ENCODE measurements at regions not wholly inside any gene's neighbourhood (a gene's known extent, or its start where the extent isn't known, plus 50 kb on each side); places are given as distances from the start of the nearest gene placed in this dataset.
"Not testable (repeated sequence)": the region's sequence is repeated elsewhere in the genome, so short reads cannot be mapped to it uniquely, and the experiment has no call there.

- Histone ChIP-seq H3K4me1 (peaks cover 54% of the 10 kb centered on the region), H3K27ac (peak overlapping the region; percentile 100), H3K27me3 (no peaks in the 10 kb centered on the region), H3K4me3 (no peak overlapping the region), H3K36me3 (no peaks in the 10 kb centered on the region), H3K9me3 (replicated peaks) (peaks cover 11% of the 10 kb centered on the region)
- peak in 1 of 2 experiments; percentile 56 for DNase-seq
Observed at GRCh38 chr14:61145034-61145902, 135.9 kb downstream of the TMEM30B start.

- Histone ChIP-seq H3K27ac (peak overlapping the region; percentile 100; the same call in 1 of the 2 replicates), H3K9me3 (replicated peaks) (peaks cover 11% of the 10 kb centered on the region), H3K4me1 (peaks cover 46% of the 10 kb centered on the region)
- not testable (repeated sequence) for H3K36me3 ChIP-seq, H3K4me3 ChIP-seq, H3K27me3 ChIP-seq
- peak in 1 of 2 experiments; percentile 33 for DNase-seq
Observed at GRCh38 chr14:61144117-61145033, 136.8 kb downstream of the TMEM30B start.

GRCh38 chr14:61140872-61141271 is 140.3 kb downstream of the TMEM30B start:
- H3K27ac ChIP-seq = no peak overlapping the region
- H3K4me3 ChIP-seq = no peak overlapping the region
- no peaks in the 10 kb centered on the region for H3K27me3 ChIP-seq
- peaks cover 11% of the 10 kb centered on the region for H3K9me3 ChIP-seq (replicated peaks)
- H3K36me3 ChIP-seq = no peaks in the 10 kb centered on the region
- H3K4me1 ChIP-seq = peaks cover 17% of the 10 kb centered on the region
- DNase-seq = no peak

- Histone ChIP-seq H3K9me3 (replicated peaks) (peaks cover 11% of the 10 kb centered on the region), H3K4me3 (no peak overlapping the region), H3K27ac (no peak overlapping the region), H3K36me3 (no peaks in the 10 kb centered on the region), H3K4me1 (peaks cover 11% of the 10 kb centered on the region), H3K27me3 (no peaks in the 10 kb centered on the region)
- DNase-seq = no peak
Observed at GRCh38 chr14:61140271-61140670, 140.9 kb downstream of the TMEM30B start.

- no peak for DNase-seq
Observed at GRCh38 chr14:61139006-61139599, 142.0 kb downstream of the TMEM30B start.

GRCh38 chr14:61132894-61133293 is 148.2 kb downstream of the TMEM30B start:
- Histone ChIP-seq H3K4me1 (peaks cover 6% of the 10 kb centered on the region), H3K9me3 (replicated peaks) (no peaks in the 10 kb centered on the region), H3K4me3 (no peak overlapping the region), H3K36me3 (no peaks in the 10 kb centered on the region), H3K27me3 (no peaks in the 10 kb centered on the region), H3K27ac (no peak overlapping the region)
- DNase-seq = no peak

More at GRCh38 chr14:61139006-61139599, 142.0 kb downstream of the TMEM30B start:
- no peak overlapping the region for H3K4me3 ChIP-seq
- H3K4me1 ChIP-seq = peaks cover 8% of the 10 kb centered on the region; the same call in 1 of the 2 replicates
- no peaks in the 10 kb centered on the region for H3K27me3 ChIP-seq
- no peak overlapping the region for H3K27ac ChIP-seq
- peaks cover 11% of the 10 kb centered on the region for H3K9me3 ChIP-seq (replicated peaks)
- no peaks in the 10 kb centered on the region for H3K36me3 ChIP-seq

GRCh38 chr14:61132336-61132735 is 148.8 kb downstream of the TMEM30B start:
- Histone ChIP-seq H3K36me3 (no peaks in the 10 kb centered on the region), H3K27ac (no peak overlapping the region), H3K27me3 (no peaks in the 10 kb centered on the region), H3K4me3 (no peak overlapping the region), H3K4me1 (peaks cover 12% of the 10 kb centered on the region), H3K9me3 (replicated peaks) (no peaks in the 10 kb centered on the region)
- DNase-seq = no peak

GRCh38 chr14:61130512-61131260 is 149.6 kb downstream of the SLC38A6 start:
- Histone ChIP-seq H3K4me1 (peaks cover 26% of the 10 kb centered on the region), H3K9me3 (replicated peaks) (no peaks in the 10 kb centered on the region), H3K27ac (no peak overlapping the region), H3K36me3 (no peaks in the 10 kb centered on the region), H3K4me3 (no peak overlapping the region), H3K27me3 (no peaks in the 10 kb centered on the region)
- no peak for DNase-seq

GRCh38 chr14:61129168-61129745 is 148.2 kb downstream of the SLC38A6 start:
- peaks cover 38% of the 10 kb centered on the region for H3K4me1 ChIP-seq
- H3K27me3 ChIP-seq = no peaks in the 10 kb centered on the region
- H3K27ac ChIP-seq = no peak overlapping the region
- H3K4me3 ChIP-seq = no peak overlapping the region
- H3K36me3 ChIP-seq = no peaks in the 10 kb centered on the region
- DNase-seq = no peak
- H3K9me3 ChIP-seq (replicated peaks) = no peaks in the 10 kb centered on the region

- DNase-seq = no peak
- Histone ChIP-seq H3K36me3 (no peaks in the 10 kb centered on the region), H3K27ac (no peak overlapping the region), H3K4me3 (no peak overlapping the region), H3K27me3 (no peaks in the 10 kb centered on the region), H3K4me1 (peaks cover 38% of the 10 kb centered on the region), H3K9me3 (replicated peaks) (no peaks in the 10 kb centered on the region)
Observed at GRCh38 chr14:61128382-61129167, 147.5 kb downstream of the SLC38A6 start.

- no peaks in the 10 kb centered on the region for H3K9me3 ChIP-seq (replicated peaks)
- peaks cover 38% of the 10 kb centered on the region for H3K4me1 ChIP-seq
- no peak overlapping the region for H3K4me3 ChIP-seq
- no peaks in the 10 kb centered on the region for H3K27me3 ChIP-seq
- DNase-seq = peak in 1 of 2 experiments; percentile 41
- H3K36me3 ChIP-seq = no peaks in the 10 kb centered on the region
- peak overlapping the region; percentile 83 for H3K27ac ChIP-seq
Observed at GRCh38 chr14:61126603-61127498, 145.8 kb downstream of the SLC38A6 start.

GRCh38 chr14:61125867-61126572 is 145.0 kb downstream of the SLC38A6 start:
- Histone ChIP-seq H3K4me3 (no peak overlapping the region), H3K9me3 (replicated peaks) (no peaks in the 10 kb centered on the region), H3K4me1 (peaks cover 38% of the 10 kb centered on the region), H3K27me3 (no peaks in the 10 kb centered on the region), H3K36me3 (no peaks in the 10 kb centered on the region), H3K27ac (peak overlapping the region; percentile 83)
- peak; percentile 93 to 97 for DNase-seq
